ENCODE measurements at regions not wholly inside any gene's neighbourhood (a gene's known extent, or its start where the extent isn't known, plus 50 kb on each side); places are given as distances from the start of the nearest gene placed in this dataset.

GRCh38 chr11:116072601-116073410 is 568.6 kb upstream of the CADM1 start:
- Histone ChIP-seq H3K9me3 (no peaks in the 10 kb centered on the region), H3K36me3 (no peaks in the 10 kb centered on the region), H3K27me3 (peaks cover 0 to 17% (median 0%) of the 10 kb centered on the region in 4 donors), H3K4me3 (no peak overlapping the region), H3K4me1 (no peaks in the 10 kb centered on the region), H3K27ac (no peak overlapping the region)
- no peak for DNase-seq
- TF ChIP-seq POLR2A (IDR thresholded peaks at IDR 0.05) = no peak
- no peak for TF ChIP-seq CTCF (IDR thresholded peaks at IDR 0.05)
- 76 to 86% methylated on average over 12 to 16 of the region's 16 CpGs for WGBS, 2 donors
- intact Hi-C loops (cut with DNase I) = no loop called here

GRCh38 chr11:116072133-116072532 is 567.9 kb upstream of the CADM1 start:
- H3K36me3 ChIP-seq = no peaks in the 10 kb centered on the region
- no peak overlapping the region for H3K4me3 ChIP-seq
- intact Hi-C loops (cut with DNase I) = no loop called here
- no peaks in the 10 kb centered on the region for H3K4me1 ChIP-seq
- no peaks in the 10 kb centered on the region for H3K9me3 ChIP-seq
- H3K27ac ChIP-seq = no peak overlapping the region
- 64% methylated on average over 4 of the region's 4 CpGs; no CpG with 5 or more reads in 1 of the 2 donors for WGBS, 2 donors
- DNase-seq = no peak
- TF ChIP-seq POLR2A (IDR thresholded peaks at IDR 0.05) = no peak
- H3K27me3 ChIP-seq = peaks cover 0 to 17% (median 0%) of the 10 kb centered on the region in 4 donors

- intact Hi-C loops (cut with DNase I) = no loop called here
- no peaks in the 10 kb centered on the region for H3K36me3 ChIP-seq
- no peak overlapping the region for H3K4me3 ChIP-seq
- no peaks in the 10 kb centered on the region for H3K9me3 ChIP-seq
- H3K4me1 ChIP-seq = no peaks in the 10 kb centered on the region
- DNase-seq = no peak
- 41 to 52% methylated on average over 6 of the region's 6 CpGs for WGBS, 2 donors
- H3K27me3 ChIP-seq = peaks cover 0 to 17% (median 0%) of the 10 kb centered on the region in 4 donors
- TF ChIP-seq POLR2A (IDR thresholded peaks at IDR 0.05) = no peak
- no peak for TF ChIP-seq CTCF (IDR thresholded peaks at IDR 0.05)
- no peak overlapping the region for H3K27ac ChIP-seq
Measured at GRCh38 chr11:116071241-116071640, 567.0 kb upstream of the CADM1 start.

- Histone ChIP-seq H3K27me3 (peaks cover 0 to 12% (median 0%) of the 10 kb centered on the region in 4 donors), H3K9me3 (no peaks in the 10 kb centered on the region), H3K4me3 (no peak overlapping the region), H3K4me1 (no peaks in the 10 kb centered on the region), H3K36me3 (no peaks in the 10 kb centered on the region), H3K27ac (no peak overlapping the region)
- DNase-seq = no peak
- TF ChIP-seq POLR2A (IDR thresholded peaks at IDR 0.05) (no peak), CTCF (IDR thresholded peaks at IDR 0.05) (no peak)
- intact Hi-C loops (cut with DNase I) = no loop called here
- 44 to 49% methylated on average over 4 of the region's 4 CpGs for WGBS, 2 donors
Measured at GRCh38 chr11:116070520-116070919, 566.3 kb upstream of the CADM1 start.

GRCh38 chr11:116066777-116067176 is 562.6 kb upstream of the CADM1 start:
- H3K36me3 ChIP-seq = no peaks in the 10 kb centered on the region
- no peak overlapping the region for H3K27ac ChIP-seq
- H3K4me3 ChIP-seq = no peak overlapping the region
- intact Hi-C loops (cut with DNase I) = no loop called here
- H3K27me3 ChIP-seq = peaks cover 0 to 12% (median 0%) of the 10 kb centered on the region in 4 donors
- H3K9me3 ChIP-seq = no peaks in the 10 kb centered on the region
- 85 to 92% methylated on average over 6 of the region's 6 CpGs for WGBS, 2 donors
- no peak for DNase-seq
- TF ChIP-seq POLR2A (IDR thresholded peaks at IDR 0.05) = no peak
- no peak for TF ChIP-seq CTCF (IDR thresholded peaks at IDR 0.05)
- peaks cover 0 to 4% (median 0%) of the 10 kb centered on the region in 3 donors for H3K4me1 ChIP-seq

Data from esophagus squamous epithelium (tissue), 5 donors.